ENCODE measurements at regions not wholly inside any gene's neighbourhood (a gene's known extent, or its start where the extent isn't known, plus 50 kb on each side); places are given as distances from the start of the nearest gene placed in this dataset.

GRCh38 chr4:26144526-26145155 lies 176.2 kb upstream of the RBPJ start:
- H3K36me3 Mint-ChIP-seq (ENCODE audit: low read depth) = peaks cover 46% of the 10 kb centered on the region
- H3K4me1 Mint-ChIP-seq (ENCODE audit: low read depth) = peaks cover 75% of the 10 kb centered on the region
- peak overlapping the region; percentile 68 for H3K4me3 Mint-ChIP-seq (ENCODE audit: low read depth)
- H3K27me3 Mint-ChIP-seq (ENCODE audit: low read depth) = no peaks in the 10 kb centered on the region
- intact Hi-C loops (cut with micrococcal nuclease) = loop anchor here (1.0 to 5.0 kb wide), 9 partner anchors 14 to 268 kb away; no protein-coding TSS in a partner anchor
- peak overlapping the region; percentile 99 for H3K27ac Mint-ChIP-seq
- DNase-seq (ENCODE audit: low spot score) = no peak
- peaks cover 14% of the 10 kb centered on the region for H3K9me3 Mint-ChIP-seq

- H3K27ac Mint-ChIP-seq = peak overlapping the region; percentile 99
- DNase-seq (ENCODE audit: low spot score) = no peak
- H3K9me3 Mint-ChIP-seq = peaks cover 14% of the 10 kb centered on the region
- no peaks in the 10 kb centered on the region for H3K27me3 Mint-ChIP-seq (ENCODE audit: low read depth)
- H3K4me3 Mint-ChIP-seq (ENCODE audit: low read depth) = peak overlapping the region; percentile 68
- H3K36me3 Mint-ChIP-seq (ENCODE audit: low read depth) = peaks cover 46% of the 10 kb centered on the region
- H3K4me1 Mint-ChIP-seq (ENCODE audit: low read depth) = peaks cover 75% of the 10 kb centered on the region
- intact Hi-C loops (cut with micrococcal nuclease) = loop anchor here (1.0 kb wide), 8 partner anchors 15 to 174 kb away; no protein-coding TSS in a partner anchor
Observed at GRCh38 chr4:26145212-26145611, 175.6 kb upstream of the RBPJ start.

DNA sequence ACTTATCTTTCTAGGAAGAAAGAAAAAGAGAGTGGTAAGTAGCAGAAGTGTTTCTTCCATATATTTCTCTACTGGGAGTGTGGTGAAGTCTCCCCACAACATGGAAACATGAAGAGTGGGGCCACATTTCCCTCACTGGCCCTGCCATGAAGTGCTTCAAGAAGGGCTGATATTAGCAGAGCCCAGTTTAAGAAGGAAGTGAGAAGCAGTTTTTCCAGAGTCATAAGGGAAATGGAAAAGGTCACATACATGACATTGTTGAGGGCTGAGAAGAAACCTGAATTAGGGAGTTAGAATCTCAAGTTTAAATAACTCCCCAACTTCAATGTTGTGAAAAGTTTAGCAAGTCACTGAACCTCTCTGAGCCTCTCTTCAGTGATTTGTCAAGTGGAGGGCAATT lies 171.9 kb upstream of the RBPJ start:
- peaks cover 32% of the 10 kb centered on the region for H3K36me3 Mint-ChIP-seq (ENCODE audit: low read depth)
- peaks cover 84% of the 10 kb centered on the region for H3K4me1 Mint-ChIP-seq (ENCODE audit: low read depth)
- peak overlapping the region; percentile 95 for H3K27ac Mint-ChIP-seq
- DNase-seq (ENCODE audit: low spot score) = no peak
- no peak overlapping the region for H3K4me3 Mint-ChIP-seq (ENCODE audit: low read depth)
- H3K27me3 Mint-ChIP-seq (ENCODE audit: low read depth) = no peaks in the 10 kb centered on the region
- peaks cover 14% of the 10 kb centered on the region for H3K9me3 Mint-ChIP-seq
- intact Hi-C loops (cut with micrococcal nuclease) = no loop called here

GRCh38 chr4:26150948-26151347 lies 169.9 kb upstream of the RBPJ start:
- Mint-ChIP-seq H3K27me3 (ENCODE audit: low read depth) (no peaks in the 10 kb centered on the region), H3K4me3 (ENCODE audit: low read depth) (no peak overlapping the region), H3K9me3 (peaks cover 11% of the 10 kb centered on the region), H3K27ac (peak overlapping the region; percentile 95), H3K4me1 (ENCODE audit: low read depth) (peaks cover 85% of the 10 kb centered on the region), H3K36me3 (ENCODE audit: low read depth) (peaks cover 29% of the 10 kb centered on the region)
- intact Hi-C loops (cut with micrococcal nuclease) = loop anchor here (1.0 kb wide), 4 partner anchors 7 to 77 kb away; no protein-coding TSS in a partner anchor
- no peak for DNase-seq (ENCODE audit: low spot score)

DNA sequence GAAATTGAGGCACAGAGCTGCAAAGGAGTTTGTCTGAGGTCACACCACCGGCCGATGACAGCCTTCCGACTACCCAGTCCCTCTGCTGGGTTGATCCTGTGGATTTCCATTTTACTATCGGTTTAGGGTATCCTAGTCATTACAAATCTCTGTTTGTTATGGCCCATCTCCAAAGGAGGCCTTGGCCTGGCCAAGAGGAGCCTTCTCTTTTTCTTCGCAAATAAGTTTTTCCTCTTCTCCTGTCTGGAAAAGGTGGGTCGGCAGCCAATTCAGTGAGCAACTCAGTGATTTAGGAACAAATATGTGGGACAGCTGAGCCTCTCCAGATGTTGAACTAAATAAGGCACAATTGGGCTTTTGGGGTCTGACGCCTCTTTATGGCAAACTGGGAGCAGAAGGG lies 169.2 kb upstream of the RBPJ start:
- H3K36me3 Mint-ChIP-seq (ENCODE audit: low read depth) = peaks cover 22% of the 10 kb centered on the region
- H3K4me1 Mint-ChIP-seq (ENCODE audit: low read depth) = peaks cover 79% of the 10 kb centered on the region
- peak overlapping the region; percentile 95 for H3K27ac Mint-ChIP-seq
- peaks cover 9% of the 10 kb centered on the region for H3K9me3 Mint-ChIP-seq
- no peak for DNase-seq (ENCODE audit: low spot score)
- no peak overlapping the region for H3K4me3 Mint-ChIP-seq (ENCODE audit: low read depth)
- H3K27me3 Mint-ChIP-seq (ENCODE audit: low read depth) = no peaks in the 10 kb centered on the region
- intact Hi-C loops (cut with micrococcal nuclease) = loop anchor here (1.0 kb wide), 3 partner anchors 42 to 77 kb away; no protein-coding TSS in a partner anchor

DNA sequence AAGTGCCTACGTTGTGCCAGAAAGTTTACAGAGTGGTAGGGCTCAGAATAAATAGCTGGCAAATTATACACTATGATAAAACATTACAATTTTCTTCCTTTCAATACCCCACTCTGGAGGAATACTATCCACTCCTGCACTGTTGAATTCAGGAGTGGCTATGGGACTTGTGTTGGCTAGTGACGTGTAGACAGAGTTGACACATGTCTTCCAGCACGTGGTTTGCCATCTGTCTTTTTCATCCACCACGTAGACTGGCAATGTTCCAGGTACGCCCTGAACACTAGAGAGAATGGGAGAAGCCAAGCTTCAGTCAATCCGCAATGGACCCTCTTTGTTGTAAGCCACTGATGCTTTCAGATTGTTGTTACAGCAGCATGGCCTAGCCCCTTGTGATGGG lies 168.8 kb upstream of the RBPJ start:
- Mint-ChIP-seq H3K4me3 (ENCODE audit: low read depth) (no peak overlapping the region), H3K36me3 (ENCODE audit: low read depth) (peaks cover 18% of the 10 kb centered on the region), H3K27ac (peak overlapping the region; percentile 95), H3K9me3 (peaks cover 8% of the 10 kb centered on the region), H3K4me1 (ENCODE audit: low read depth) (peaks cover 75% of the 10 kb centered on the region), H3K27me3 (ENCODE audit: low read depth) (no peaks in the 10 kb centered on the region)
- DNase-seq (ENCODE audit: low spot score) = no peak
- intact Hi-C loops (cut with micrococcal nuclease) = no loop called here

- Mint-ChIP-seq H3K27ac (peak overlapping the region; percentile 61), H3K27me3 (ENCODE audit: low read depth) (no peaks in the 10 kb centered on the region), H3K4me1 (ENCODE audit: low read depth) (peaks cover 69% of the 10 kb centered on the region), H3K36me3 (ENCODE audit: low read depth) (peaks cover 40% of the 10 kb centered on the region), H3K9me3 (peaks cover 38% of the 10 kb centered on the region), H3K4me3 (ENCODE audit: low read depth) (no peak overlapping the region)
- intact Hi-C loops (cut with micrococcal nuclease) = no loop called here
- no peak for DNase-seq (ENCODE audit: low spot score)
Observed at GRCh38 chr4:26157541-26157940, 163.3 kb upstream of the RBPJ start.

GRCh38 chr4:26160591-26160990 lies 160.2 kb upstream of the RBPJ start:
- Mint-ChIP-seq H3K4me3 (ENCODE audit: low read depth) (no peak overlapping the region), H3K4me1 (ENCODE audit: low read depth) (peaks cover 60% of the 10 kb centered on the region), H3K9me3 (peaks cover 42% of the 10 kb centered on the region), H3K27ac (peak overlapping the region; percentile 44), H3K27me3 (ENCODE audit: low read depth) (no peaks in the 10 kb centered on the region), H3K36me3 (ENCODE audit: low read depth) (peaks cover 42% of the 10 kb centered on the region)
- intact Hi-C loops (cut with micrococcal nuclease) = no loop called here
- DNase-seq (ENCODE audit: low spot score) = no peak

GRCh38 chr4:26161030-26161824 lies 159.6 kb upstream of the RBPJ start:
- no peak for DNase-seq (ENCODE audit: low spot score)
- H3K27ac Mint-ChIP-seq = peak overlapping the region; percentile 44

GRCh38 chr4:26162101-26162500 lies 158.7 kb upstream of the RBPJ start:
- DNase-seq (ENCODE audit: low spot score) = no peak
- Mint-ChIP-seq H3K27me3 (ENCODE audit: low read depth) (no peaks in the 10 kb centered on the region), H3K36me3 (ENCODE audit: low read depth) (peaks cover 45% of the 10 kb centered on the region), H3K27ac (peak overlapping the region; percentile 44), H3K4me1 (ENCODE audit: low read depth) (peaks cover 56% of the 10 kb centered on the region), H3K9me3 (peaks cover 40% of the 10 kb centered on the region), H3K4me3 (ENCODE audit: low read depth) (no peak overlapping the region)
- intact Hi-C loops (cut with micrococcal nuclease) = no loop called here

More at GRCh38 chr4:26161030-26161824, 159.6 kb upstream of the RBPJ start:
- intact Hi-C loops (cut with micrococcal nuclease) = no loop called here
- Mint-ChIP-seq H3K4me3 (ENCODE audit: low read depth) (no peak overlapping the region), H3K27me3 (ENCODE audit: low read depth) (no peaks in the 10 kb centered on the region), H3K9me3 (peaks cover 42% of the 10 kb centered on the region), H3K4me1 (ENCODE audit: low read depth) (peaks cover 56% of the 10 kb centered on the region), H3K36me3 (ENCODE audit: low read depth) (peaks cover 42% of the 10 kb centered on the region)

DNA sequence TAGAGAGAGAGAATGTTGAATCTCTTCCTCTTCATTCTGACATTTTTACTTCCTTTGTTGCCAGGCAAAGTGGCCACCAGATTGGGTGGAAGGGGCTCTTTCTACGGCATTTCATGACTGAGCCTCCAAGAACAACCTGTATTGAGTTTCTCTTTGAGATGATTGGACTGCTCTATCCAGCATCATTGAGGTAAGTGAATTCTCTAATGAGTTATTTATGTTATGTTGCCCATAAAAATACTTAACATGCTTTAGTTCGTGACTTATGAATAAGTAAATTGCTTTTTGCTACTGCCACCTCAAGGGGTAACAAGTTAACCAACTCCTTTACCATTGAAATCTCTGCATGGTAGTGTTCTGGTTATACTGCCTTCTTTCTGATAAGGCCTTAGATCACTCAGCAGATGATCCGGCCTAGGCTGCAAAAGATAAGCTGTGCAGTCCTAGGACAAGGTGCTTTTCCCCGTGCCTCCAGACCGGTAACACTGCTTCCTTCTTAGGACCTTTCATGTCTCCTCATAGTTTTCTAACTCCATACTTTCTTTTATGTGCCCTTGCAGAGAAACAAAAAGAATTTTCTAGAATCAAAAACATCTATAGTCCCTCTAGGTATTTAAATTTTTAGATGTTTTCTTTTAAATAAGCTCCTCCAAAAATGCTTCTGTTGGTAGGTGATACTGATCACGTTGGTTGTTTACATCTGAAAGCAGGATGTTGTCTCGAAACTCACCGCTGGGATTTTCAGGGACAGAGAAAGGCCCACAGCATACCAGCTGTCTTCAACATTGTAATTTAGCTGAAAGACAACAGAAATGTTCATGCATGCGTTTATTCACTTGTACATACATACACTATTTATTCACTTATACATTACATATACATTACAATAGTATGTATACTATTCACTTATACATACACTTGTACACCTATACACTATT lies 157.1 kb upstream of the RBPJ start:
- Mint-ChIP-seq H3K27me3 (ENCODE audit: low read depth) (no peaks in the 10 kb centered on the region), H3K9me3 (peaks cover 26% of the 10 kb centered on the region), H3K36me3 (ENCODE audit: low read depth) (peaks cover 32% of the 10 kb centered on the region), H3K27ac (no peak overlapping the region), H3K4me3 (ENCODE audit: low read depth) (no peak overlapping the region), H3K4me1 (ENCODE audit: low read depth) (peaks cover 46% of the 10 kb centered on the region)
- DNase-seq (ENCODE audit: low spot score) = no peak
- intact Hi-C loops (cut with micrococcal nuclease) = no loop called here

DNA sequence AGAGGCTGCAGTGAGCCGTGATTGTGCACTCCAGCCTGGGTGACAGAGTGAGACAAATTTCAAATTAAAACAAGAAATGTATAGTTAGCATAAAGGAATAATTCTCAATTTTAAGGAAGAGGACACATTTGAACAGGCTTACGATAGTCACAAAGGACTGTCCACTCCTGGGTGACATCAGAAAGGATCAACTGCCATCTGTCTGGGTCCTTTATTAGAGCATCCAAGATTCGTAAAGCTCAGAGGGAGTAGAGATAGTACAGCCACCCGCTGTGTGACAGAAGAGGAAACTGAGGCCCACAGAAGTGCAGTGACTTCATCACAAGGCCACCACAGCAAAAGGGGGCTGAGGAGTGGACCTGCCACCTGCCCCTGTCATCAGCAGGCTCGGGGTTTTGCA lies 149.3 kb upstream of the RBPJ start:
- H3K27me3 Mint-ChIP-seq (ENCODE audit: low read depth) = no peaks in the 10 kb centered on the region
- intact Hi-C loops (cut with micrococcal nuclease) = no loop called here
- H3K9me3 Mint-ChIP-seq = no peaks in the 10 kb centered on the region
- no peak overlapping the region for H3K4me3 Mint-ChIP-seq (ENCODE audit: low read depth)
- H3K4me1 Mint-ChIP-seq (ENCODE audit: low read depth) = peaks cover 32% of the 10 kb centered on the region
- peaks cover 3% of the 10 kb centered on the region for H3K36me3 Mint-ChIP-seq (ENCODE audit: low read depth)
- H3K27ac Mint-ChIP-seq = no peak overlapping the region
- DNase-seq (ENCODE audit: low spot score) = no peak
